Endothelial cell of umbilical vein (primary cell): ENCODE measurements at regions not wholly inside any gene's neighbourhood (a gene's known extent, or its start where the extent isn't known, plus 50 kb on each side); places are given as distances from the start of the nearest gene placed in this dataset.

Source experiments
- EZH2 ChIP-seq: IDR thresholded peaks from 2 replicates; pipeline ENCODE4 v1.6.1; 2012; ENCODE audit warnings: borderline replicate concordance, low read depth, mild to moderate bottlenecking, moderate library complexity, low read length, inconsistent platforms; ENCODE audit not compliant: severe bottlenecking
- MYC ChIP-seq: IDR thresholded peaks from one replicate; pipeline ENCODE4 v1.6.1; 2011; ENCODE audit warnings: mild to moderate bottlenecking, low read depth, low read length
- POLR2A ChIP-seq: IDR thresholded peaks from 2 replicates; pipeline ENCODE4 v1.6.1; 2012; ENCODE audit warnings: low read depth, mild to moderate bottlenecking, control low read depth, low read length
- POLR2AphosphoS5 ChIP-seq: IDR thresholded peaks from 2 replicates; pipeline ENCODE4 v1.6.1; 2012; ENCODE audit warnings: low read depth, mild to moderate bottlenecking, control low read depth, low read length, moderate library complexity; ENCODE audit not compliant: insufficient read depth
- TF ChIP-seq, protein P1 (sequence below), 2 donors: IDR thresholded peaks; 1 replicate in 1 of 2; 2 replicates in 1 of 2; pipeline ENCODE4 v1.5.1; 2011; ENCODE audit warnings: low read length in 2 of 2, mild to moderate bottlenecking in 2 of 2, moderate library complexity in 2 of 2, control low read depth in 1 of 2, inconsistent platforms in 1 of 2, low read depth in 1 of 2; ENCODE audit not compliant: insufficient read depth in 1 of 2; ENCODE audit errors: extremely low read depth in 1 of 2

DNA sequence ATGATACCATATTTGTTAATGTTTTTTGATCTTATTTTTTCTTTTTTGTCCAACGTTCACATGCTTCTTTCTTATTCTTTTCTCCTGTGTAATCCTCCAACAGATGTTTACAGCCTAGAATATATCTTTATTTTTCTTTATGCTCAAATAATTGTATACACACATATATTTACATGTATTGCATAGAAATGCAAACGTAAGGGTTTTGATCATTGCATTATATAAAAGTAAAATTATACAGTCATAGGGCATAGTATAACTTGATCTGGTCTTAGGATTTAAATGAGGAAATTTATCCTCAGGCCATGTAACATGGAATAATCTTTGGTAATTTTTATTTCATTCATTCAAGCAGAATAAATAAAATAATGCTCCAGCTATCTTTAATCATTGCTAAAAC is 84.9 kb upstream of the EEF1E1 start:
- TF ChIP-seq, protein P1, sequence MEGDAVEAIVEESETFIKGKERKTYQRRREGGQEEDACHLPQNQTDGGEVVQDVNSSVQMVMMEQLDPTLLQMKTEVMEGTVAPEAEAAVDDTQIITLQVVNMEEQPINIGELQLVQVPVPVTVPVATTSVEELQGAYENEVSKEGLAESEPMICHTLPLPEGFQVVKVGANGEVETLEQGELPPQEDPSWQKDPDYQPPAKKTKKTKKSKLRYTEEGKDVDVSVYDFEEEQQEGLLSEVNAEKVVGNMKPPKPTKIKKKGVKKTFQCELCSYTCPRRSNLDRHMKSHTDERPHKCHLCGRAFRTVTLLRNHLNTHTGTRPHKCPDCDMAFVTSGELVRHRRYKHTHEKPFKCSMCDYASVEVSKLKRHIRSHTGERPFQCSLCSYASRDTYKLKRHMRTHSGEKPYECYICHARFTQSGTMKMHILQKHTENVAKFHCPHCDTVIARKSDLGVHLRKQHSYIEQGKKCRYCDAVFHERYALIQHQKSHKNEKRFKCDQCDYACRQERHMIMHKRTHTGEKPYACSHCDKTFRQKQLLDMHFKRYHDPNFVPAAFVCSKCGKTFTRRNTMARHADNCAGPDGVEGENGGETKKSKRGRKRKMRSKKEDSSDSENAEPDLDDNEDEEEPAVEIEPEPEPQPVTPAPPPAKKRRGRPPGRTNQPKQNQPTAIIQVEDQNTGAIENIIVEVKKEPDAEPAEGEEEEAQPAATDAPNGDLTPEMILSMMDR (IDR thresholded peaks at IDR 0.05; ENCODE audit: extremely low read depth in 1 of 2, insufficient read depth in 1 of 2, low read depth in 1 of 2, low read length in 2 of 2), result no peak
- no peak for TF ChIP-seq MYC
- no peak for TF ChIP-seq EZH2
- no peak for TF ChIP-seq POLR2A
- no peak for TF ChIP-seq POLR2AphosphoS5
